ENCODE measurements at regions not wholly inside any gene's neighbourhood (a gene's known extent, or its start where the extent isn't known, plus 50 kb on each side); places are given as distances from the start of the nearest gene placed in this dataset.
"Not testable (repeated sequence)": the region's sequence is repeated elsewhere in the genome, so short reads cannot be mapped to it uniquely, and the experiment has no call there.

DNA sequence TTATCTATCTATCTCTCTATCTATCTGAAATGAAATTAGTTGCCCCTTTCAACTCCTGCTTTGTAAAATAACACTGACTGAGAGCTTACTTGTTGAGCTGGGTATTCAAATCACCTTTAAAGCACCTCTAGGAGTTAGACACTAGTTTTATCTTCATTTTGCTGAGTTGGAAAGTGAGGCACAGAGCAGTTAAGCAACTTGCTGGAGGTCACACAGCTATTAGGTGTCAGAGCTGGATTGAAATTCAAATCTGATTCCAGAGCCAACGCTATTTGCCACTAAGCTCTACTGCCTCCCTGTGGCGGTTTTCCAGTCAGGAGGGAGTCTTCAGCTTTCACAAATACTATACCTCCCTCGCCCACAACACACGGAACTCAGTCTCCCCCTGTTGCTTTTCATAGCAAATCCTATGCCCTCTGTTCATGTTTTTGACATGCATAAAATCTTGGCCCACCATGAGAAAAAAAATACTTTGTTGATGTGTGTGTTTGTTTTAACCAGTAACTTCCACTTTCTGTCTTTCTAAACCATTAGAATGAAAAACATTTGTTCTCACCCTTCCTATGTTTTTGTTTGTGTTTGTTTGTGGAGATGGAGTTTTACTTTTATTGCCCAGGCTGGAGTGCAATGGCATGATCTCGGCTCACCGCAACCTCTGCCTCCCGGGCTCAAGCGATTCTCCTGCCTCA lies 74.8 kb upstream of the SMURF2 start:
- ATAC-seq (peak; percentile 91), DNase-seq (peak; percentile 73)
- Mint-ChIP-seq H3K4me1 (peaks cover 9% of the 10 kb centered on the region), H3K4me3 (no peak overlapping the region), H3K27me3 (no peaks in the 10 kb centered on the region), H3K9me3 (ENCODE audit: low read depth) (no peaks in the 10 kb centered on the region), H3K36me3 (ENCODE audit: low read depth) (no peaks in the 10 kb centered on the region), H3K27ac (no peak overlapping the region)
- intact Hi-C loops (cut with DNase I, micrococcal nuclease) = loop anchor here (1.0 to 10.0 kb wide), 5 partner anchors 72 to 415 kb away; partner anchors contain the start of gene SMURF2 (in 2 of the 2)
- ChIA-PET CTCF (interaction anchor here (0.9 to 4.2 kb wide), 9 partner anchors 18 to 317 kb away, joined by 3 to 26 read pairs (median 5); no protein-coding TSS in a partner anchor), POLR2A (no interaction called here)

DNA sequence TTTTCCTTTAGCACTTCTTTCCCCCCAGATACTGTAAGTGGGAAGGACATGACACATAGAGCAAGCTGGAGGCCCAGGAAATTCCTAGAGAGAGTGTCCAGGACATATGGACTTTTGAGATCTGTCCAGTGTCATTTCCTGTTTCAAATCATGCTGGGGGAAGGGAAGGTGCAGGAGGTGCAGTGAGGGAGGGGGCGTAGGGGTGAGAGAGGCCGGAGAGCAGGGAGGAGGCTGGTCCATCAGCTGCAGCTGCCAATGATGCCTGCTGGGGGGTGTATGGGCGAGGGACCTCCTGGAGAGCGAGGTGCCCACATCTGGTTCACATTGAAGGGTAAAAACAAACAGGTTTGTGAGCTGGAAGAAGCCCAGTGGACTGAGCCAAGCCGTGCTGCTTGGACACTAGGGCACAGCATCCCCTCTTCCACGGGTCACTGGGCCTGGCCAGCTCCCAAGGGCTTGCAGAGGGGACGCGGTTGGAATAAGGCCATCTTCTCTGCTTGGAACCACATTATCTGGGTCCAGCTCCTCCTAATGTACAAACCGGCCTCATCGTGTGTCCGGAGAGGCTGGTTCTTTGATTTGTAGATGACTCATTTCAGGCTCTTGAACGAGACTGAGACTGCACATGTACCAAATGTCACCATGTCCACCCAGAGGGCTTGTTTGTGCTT lies 70.4 kb upstream of the SMURF2 start:
- ChIA-PET POLR2A (no interaction called here), CTCF (no interaction called here)
- DNase-seq = no peak
- Mint-ChIP-seq H3K4me1 (peaks cover 9% of the 10 kb centered on the region), H3K9me3 (ENCODE audit: low read depth) (no peaks in the 10 kb centered on the region), H3K27me3 (no peaks in the 10 kb centered on the region), H3K27ac (no peak overlapping the region), H3K36me3 (ENCODE audit: low read depth) (no peaks in the 10 kb centered on the region), H3K4me3 (no peak overlapping the region)
- intact Hi-C loops (cut with DNase I, micrococcal nuclease) = loop anchor here in 1 of 2 experiments (10.0 kb wide), 1 partner anchor 68 kb away; the partner anchor contains the start of gene SMURF2
- no peak for ATAC-seq

DNA sequence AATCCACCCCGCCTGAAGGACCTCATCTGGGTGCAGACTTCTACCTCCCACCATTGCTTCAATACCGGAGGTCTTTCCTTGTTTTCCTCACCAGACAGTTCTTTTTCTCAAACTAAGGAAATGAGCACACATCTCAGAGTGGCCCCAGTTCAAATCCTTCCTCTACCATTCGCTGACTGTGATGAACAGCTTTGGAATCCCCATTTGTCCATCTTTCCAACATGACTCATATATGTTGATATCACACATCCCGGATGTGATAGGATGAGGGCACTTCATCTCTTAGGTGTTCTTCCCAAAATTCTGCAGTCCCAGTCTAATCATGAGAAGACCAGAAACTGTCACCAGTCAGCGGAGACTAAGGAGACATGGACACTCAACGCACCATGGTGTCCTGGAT lies 67.9 kb upstream of the SMURF2 start:
- intact Hi-C loops (cut with DNase I, micrococcal nuclease) = loop anchor here in 1 of 2 experiments (10.0 kb wide), 1 partner anchor 65 kb away; the partner anchor contains the start of gene SMURF2
- POLR2A ChIA-PET; H3K36me3 Mint-ChIP-seq (ENCODE audit: low read depth): not testable (repeated sequence)

DNA sequence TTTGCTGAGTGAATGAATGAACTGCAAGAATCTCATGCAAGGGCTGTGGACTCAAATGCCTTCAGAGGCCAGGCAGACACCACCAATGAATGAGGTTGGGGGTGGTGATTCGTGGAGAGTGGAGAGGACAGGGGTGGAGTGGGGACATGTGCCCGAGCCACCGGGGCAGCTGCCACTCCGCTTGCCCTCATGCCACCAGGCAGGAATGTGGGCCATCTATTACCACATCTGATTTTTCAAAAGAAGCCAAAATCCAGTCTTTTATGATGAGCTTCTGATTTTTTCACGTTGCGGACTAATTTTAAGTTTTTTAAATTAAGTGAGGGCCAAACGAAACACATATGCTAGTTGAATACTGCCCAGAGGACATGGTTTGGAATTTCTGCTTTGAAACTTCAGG lies 67.1 kb upstream of the SMURF2 start:
- POLR2A ChIA-PET = no interaction called here
- intact Hi-C loops (cut with DNase I, micrococcal nuclease) = no loop called here
- H3K36me3 Mint-ChIP-seq (ENCODE audit: low read depth) = no peaks in the 10 kb centered on the region

More for the DNA sequence above, 67.9 kb upstream of the SMURF2 start:
- H3K4me1 Mint-ChIP-seq; H3K4me3 Mint-ChIP-seq; DNase-seq; ATAC-seq; H3K9me3 Mint-ChIP-seq (ENCODE audit: low read depth); H3K27ac Mint-ChIP-seq; H3K27me3 Mint-ChIP-seq: not testable (repeated sequence)
- CTCF ChIA-PET = interaction anchor here (1.1 kb wide), 1 partner anchor 310 kb away, joined by 3 read pairs; no protein-coding TSS in a partner anchor

DNA sequence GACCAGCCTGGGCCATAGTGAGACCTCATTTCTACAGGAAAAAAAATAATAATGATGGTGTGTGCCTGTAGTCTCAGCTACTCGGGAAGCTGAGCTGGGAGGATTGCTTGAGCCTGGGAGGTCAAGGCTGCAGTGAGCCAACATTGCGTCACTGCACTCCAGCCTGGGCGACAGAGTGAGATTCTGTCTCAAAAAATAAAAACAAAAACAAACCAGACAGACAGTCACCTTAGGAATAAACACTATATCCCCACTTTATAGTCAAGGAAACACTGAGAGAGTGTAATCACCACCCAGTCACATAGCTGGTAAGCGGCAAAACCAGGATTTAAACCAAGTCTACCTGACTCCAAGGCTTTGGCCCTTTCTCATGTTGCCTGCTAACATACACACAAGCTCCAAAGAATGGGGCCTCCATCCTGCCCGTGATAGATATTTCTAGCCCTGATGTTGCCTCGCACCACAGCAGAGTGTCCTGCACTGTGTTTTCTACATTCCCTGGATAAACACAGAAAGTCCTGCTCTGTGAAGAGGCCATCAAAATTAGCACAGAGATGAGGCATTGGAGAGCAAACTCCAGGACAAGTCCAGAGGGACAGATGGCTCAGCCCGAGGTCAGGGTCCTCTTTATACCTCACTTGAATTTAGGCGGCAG lies 66.1 kb upstream of the SMURF2 start:
- DNase-seq (no peak), ATAC-seq (no peak)
- intact Hi-C loops (cut with DNase I, micrococcal nuclease) = no loop called here
- POLR2A ChIA-PET = no interaction called here
- CTCF ChIA-PET = interaction anchor here (0.7 to 0.8 kb wide), 2 partner anchors 19 to 52 kb away, joined by 3 to 4 read pairs; no protein-coding TSS in a partner anchor
- Mint-ChIP-seq H3K27me3 (no peaks in the 10 kb centered on the region), H3K36me3 (ENCODE audit: low read depth) (no peaks in the 10 kb centered on the region), H3K27ac (no peak overlapping the region), H3K4me1 (no peaks in the 10 kb centered on the region), H3K4me3 (no peak overlapping the region), H3K9me3 (ENCODE audit: low read depth) (no peaks in the 10 kb centered on the region)

More for the DNA sequence above, 67.1 kb upstream of the SMURF2 start:
- CTCF ChIA-PET = interaction anchor here (0.7 to 1.1 kb wide), 2 partner anchors 51 to 309 kb away, joined by 3 to 4 read pairs; no protein-coding TSS in a partner anchor
- no peak for DNase-seq
- Mint-ChIP-seq H3K27me3 (no peaks in the 10 kb centered on the region), H3K9me3 (ENCODE audit: low read depth) (no peaks in the 10 kb centered on the region), H3K4me1 (no peaks in the 10 kb centered on the region), H3K27ac (no peak overlapping the region), H3K4me3 (no peak overlapping the region)
- ATAC-seq = no peak

DNA sequence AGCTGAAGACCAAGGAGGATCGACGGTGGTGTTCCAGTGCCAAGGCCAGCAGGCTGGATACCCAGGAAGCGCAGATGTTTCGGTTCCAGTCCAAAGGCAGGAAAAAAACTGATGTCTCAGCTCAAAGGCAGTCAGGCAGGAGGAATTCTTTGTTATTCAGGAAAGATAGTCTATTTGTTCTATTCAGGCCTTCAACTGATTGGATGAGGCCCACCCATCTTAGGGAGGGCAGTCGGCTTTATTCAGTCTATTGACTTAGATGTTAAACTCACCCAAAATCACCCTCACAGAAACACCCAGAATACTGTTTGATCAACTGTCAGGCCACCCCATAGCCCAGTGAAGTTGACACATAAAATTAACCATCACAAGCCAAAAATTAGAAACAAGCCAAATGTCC lies 63.9 kb upstream of the SMURF2 start:
- H3K4me1 Mint-ChIP-seq; H3K27me3 Mint-ChIP-seq; DNase-seq; POLR2A ChIA-PET; ATAC-seq; H3K36me3 Mint-ChIP-seq (ENCODE audit: low read depth); H3K4me3 Mint-ChIP-seq; H3K9me3 Mint-ChIP-seq (ENCODE audit: low read depth); intact Hi-C loops (cut with DNase I, micrococcal nuclease); H3K27ac Mint-ChIP-seq: not testable (repeated sequence)
- CTCF ChIA-PET = interaction anchor here (1.1 kb wide), 1 partner anchor 8 kb away, joined by 3 read pairs; no protein-coding TSS in a partner anchor

DNA sequence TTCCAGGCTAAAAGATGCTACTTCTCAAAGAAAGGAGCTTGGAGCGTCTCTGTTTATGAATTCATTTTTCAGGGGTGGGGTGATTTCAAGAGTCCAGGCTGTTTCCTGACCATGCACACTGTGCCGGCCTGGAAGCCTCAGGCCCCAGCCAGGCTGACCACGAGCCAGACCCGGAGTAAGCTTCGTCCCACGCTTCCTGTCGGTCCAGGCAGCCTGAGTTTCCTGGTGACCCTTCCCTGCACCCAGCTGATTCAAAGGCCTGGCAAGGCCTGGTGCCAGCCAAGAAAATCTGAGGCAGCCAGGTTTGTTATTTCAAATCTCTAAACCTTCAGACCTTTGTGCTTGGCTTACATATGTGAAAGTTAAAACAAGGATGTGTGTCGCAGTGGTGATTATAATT lies 62.1 kb upstream of the SMURF2 start:
- H3K4me3 Mint-ChIP-seq; H3K27ac Mint-ChIP-seq; ATAC-seq; H3K27me3 Mint-ChIP-seq; CTCF ChIA-PET; H3K4me1 Mint-ChIP-seq; intact Hi-C loops (cut with DNase I, micrococcal nuclease); H3K36me3 Mint-ChIP-seq (ENCODE audit: low read depth); H3K9me3 Mint-ChIP-seq (ENCODE audit: low read depth); DNase-seq; POLR2A ChIA-PET: not testable (repeated sequence)

DNA sequence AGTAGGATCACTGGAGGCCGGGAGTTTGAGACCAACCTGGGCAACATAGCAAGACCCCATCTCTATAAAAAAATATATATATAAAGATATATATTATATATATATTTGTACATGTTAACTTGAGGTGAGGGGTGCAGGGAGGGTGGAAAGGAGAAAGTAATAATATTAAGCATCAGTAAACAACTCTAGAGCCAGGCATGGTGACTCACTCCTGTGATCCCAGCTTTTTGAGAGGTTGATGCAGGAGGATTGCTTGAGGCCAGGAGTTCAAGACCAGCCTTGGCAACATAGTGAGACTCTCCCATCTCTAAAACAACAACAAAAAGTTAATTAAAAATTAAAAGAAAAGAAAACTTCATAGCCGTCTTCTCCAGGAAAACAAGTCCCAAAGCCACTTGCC lies 61.7 kb upstream of the SMURF2 start:
- intact Hi-C loops (cut with DNase I, micrococcal nuclease) = no loop called here
- no peaks in the 10 kb centered on the region for H3K4me1 Mint-ChIP-seq
- ChIA-PET POLR2A (no interaction called here), CTCF (no interaction called here)
- no peaks in the 10 kb centered on the region for H3K27me3 Mint-ChIP-seq
- no peak overlapping the region for H3K27ac Mint-ChIP-seq
- no peak overlapping the region for H3K4me3 Mint-ChIP-seq
- no peaks in the 10 kb centered on the region for H3K9me3 Mint-ChIP-seq (ENCODE audit: low read depth)
- no peaks in the 10 kb centered on the region for H3K36me3 Mint-ChIP-seq (ENCODE audit: low read depth)
- ATAC-seq (no peak), DNase-seq (no peak)

DNA sequence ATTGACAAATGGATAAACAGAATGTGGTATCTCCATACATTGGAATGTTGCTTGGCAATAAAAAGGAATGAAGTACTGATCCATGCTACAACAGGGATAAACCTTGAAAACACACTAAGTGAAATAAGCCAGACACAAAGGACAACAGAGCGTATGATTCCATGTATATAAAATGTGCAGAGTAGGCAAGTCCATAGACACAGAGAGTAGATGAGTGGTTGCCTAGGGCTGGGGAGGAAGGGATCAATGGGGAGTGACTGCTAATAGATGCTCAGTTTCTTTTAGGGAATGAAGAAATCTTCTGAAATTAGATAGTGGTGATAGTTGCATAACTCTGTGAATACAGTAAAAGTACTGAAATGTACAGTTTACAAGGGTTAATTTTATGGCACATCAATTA lies 59.4 kb upstream of the SMURF2 start:
- DNase-seq; H3K36me3 Mint-ChIP-seq (ENCODE audit: low read depth); intact Hi-C loops (cut with DNase I, micrococcal nuclease); ATAC-seq; H3K27ac Mint-ChIP-seq; H3K4me1 Mint-ChIP-seq; H3K27me3 Mint-ChIP-seq; H3K4me3 Mint-ChIP-seq; H3K9me3 Mint-ChIP-seq (ENCODE audit: low read depth); POLR2A ChIA-PET: not testable (repeated sequence)
- CTCF ChIA-PET = interaction anchor here (0.7 kb wide), 1 partner anchor 188 kb away, joined by 3 read pairs; no protein-coding TSS in a partner anchor

DNA sequence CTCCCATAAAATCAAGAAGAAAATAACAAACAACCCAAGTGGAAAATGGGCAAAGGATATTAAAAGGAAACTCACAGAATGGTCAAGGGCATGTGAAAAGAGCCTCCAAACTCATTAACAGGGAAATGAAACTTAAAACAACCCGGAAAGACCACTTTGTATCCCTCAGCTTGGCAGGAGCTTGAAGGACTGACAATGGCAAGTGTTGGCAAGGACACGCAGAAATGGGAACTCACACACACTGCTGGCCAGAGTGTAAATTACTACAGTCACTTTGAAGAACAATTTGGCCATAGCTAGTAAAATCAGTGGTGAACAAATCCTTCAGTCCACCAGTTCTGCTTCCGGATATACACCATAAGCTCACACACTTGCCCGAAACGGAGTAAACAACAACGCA lies 58.1 kb upstream of the SMURF2 start:
- H3K9me3 Mint-ChIP-seq (ENCODE audit: low read depth); H3K4me3 Mint-ChIP-seq; ATAC-seq; CTCF ChIA-PET; H3K27me3 Mint-ChIP-seq; H3K36me3 Mint-ChIP-seq (ENCODE audit: low read depth); H3K27ac Mint-ChIP-seq; intact Hi-C loops (cut with DNase I, micrococcal nuclease); DNase-seq; H3K4me1 Mint-ChIP-seq: not testable (repeated sequence)
- POLR2A ChIA-PET = interaction anchor here (1.0 kb wide), 1 partner anchor 262 kb away, joined by 3 read pairs; no protein-coding TSS in a partner anchor

DNA sequence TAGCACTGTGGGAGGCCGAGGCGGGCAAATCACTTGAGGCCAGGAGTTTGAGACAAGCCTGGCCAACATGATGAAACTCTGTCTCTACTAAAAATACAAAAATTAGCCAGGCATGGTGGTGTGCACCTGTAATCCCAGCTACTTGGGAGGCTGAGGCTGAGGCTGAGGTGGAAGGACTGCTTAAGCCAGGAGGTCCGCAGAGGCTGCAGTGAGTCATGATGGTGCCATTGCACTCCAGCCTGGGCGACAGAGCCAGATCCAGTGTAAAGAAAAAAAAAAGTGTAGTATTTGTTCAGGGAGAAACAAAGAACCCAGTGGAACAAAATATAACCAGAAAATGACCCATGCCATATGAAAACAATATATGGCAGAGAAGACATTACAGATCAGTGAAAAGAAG lies 57.4 kb upstream of the SMURF2 start:
- DNase-seq; ATAC-seq; H3K9me3 Mint-ChIP-seq (ENCODE audit: low read depth); CTCF ChIA-PET; H3K27me3 Mint-ChIP-seq; H3K27ac Mint-ChIP-seq; intact Hi-C loops (cut with DNase I, micrococcal nuclease); H3K4me1 Mint-ChIP-seq; POLR2A ChIA-PET; H3K36me3 Mint-ChIP-seq (ENCODE audit: low read depth); H3K4me3 Mint-ChIP-seq: not testable (repeated sequence)
